Lower leg skin (tissue), 3 donors: ENCODE measurements at regions not wholly inside any gene's neighbourhood (a gene's known extent, or its start where the extent isn't known, plus 50 kb on each side); places are given as distances from the start of the nearest gene placed in this dataset.

Experiments used
- POLR2A ChIP-seq, 2 donors: fragments of 450-650 bp; IDR thresholded peaks; one replicate each; pipeline ENCODE4 v1.6.1; 2016 to 2017; ENCODE audit warnings: antibody characterized with exemption in 2 of 2, mild to moderate bottlenecking in 1 of 2, moderate library complexity in 1 of 2
- TF ChIP-seq, protein P1 (sequence below), 3 donors: fragments of 450-650 bp; IDR thresholded peaks; one replicate each; pipeline ENCODE4 v1.5.1; 2016; ENCODE audit warnings: antibody characterized with exemption in 3 of 3, mild to moderate bottlenecking in 3 of 3, moderate library complexity in 2 of 3

DNA sequence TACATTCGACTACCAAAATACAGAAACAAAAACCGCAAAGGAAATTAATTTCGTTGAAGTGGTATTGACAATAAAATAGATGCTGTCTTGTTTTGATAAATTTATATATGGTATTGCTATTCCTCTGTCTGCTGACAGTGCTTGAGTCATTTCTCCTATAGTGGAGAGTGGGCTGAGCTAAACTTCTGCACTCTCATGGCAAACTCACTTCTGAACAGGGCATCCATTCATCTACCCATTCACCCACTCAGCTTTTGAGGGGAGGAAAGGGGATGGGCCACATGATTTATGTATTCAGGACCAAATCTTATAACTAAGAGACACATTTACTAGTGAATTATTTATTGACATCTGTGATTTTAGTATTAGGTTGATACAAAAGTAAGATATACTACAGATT, 137.6 kb upstream of the PLXNA4 start:
- TF ChIP-seq, protein P1, sequence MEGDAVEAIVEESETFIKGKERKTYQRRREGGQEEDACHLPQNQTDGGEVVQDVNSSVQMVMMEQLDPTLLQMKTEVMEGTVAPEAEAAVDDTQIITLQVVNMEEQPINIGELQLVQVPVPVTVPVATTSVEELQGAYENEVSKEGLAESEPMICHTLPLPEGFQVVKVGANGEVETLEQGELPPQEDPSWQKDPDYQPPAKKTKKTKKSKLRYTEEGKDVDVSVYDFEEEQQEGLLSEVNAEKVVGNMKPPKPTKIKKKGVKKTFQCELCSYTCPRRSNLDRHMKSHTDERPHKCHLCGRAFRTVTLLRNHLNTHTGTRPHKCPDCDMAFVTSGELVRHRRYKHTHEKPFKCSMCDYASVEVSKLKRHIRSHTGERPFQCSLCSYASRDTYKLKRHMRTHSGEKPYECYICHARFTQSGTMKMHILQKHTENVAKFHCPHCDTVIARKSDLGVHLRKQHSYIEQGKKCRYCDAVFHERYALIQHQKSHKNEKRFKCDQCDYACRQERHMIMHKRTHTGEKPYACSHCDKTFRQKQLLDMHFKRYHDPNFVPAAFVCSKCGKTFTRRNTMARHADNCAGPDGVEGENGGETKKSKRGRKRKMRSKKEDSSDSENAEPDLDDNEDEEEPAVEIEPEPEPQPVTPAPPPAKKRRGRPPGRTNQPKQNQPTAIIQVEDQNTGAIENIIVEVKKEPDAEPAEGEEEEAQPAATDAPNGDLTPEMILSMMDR (IDR thresholded peaks at IDR 0.05) = no peak
- no peak for TF ChIP-seq POLR2A (IDR thresholded peaks at IDR 0.05)
